HL-60 (cell line): ENCODE measurements at regions not wholly inside any gene's neighbourhood (a gene's known extent, or its start where the extent isn't known, plus 50 kb on each side); places are given as distances from the start of the nearest gene placed in this dataset.

Source experiments
- DNase-seq, 2 experiments: peaks; one replicate each; pipeline ENCODE4 v3.0.0-alpha.2; 2010 to 2020; ENCODE audit warnings: low read depth in 1 of 2, low spot score in 1 of 2
- H3K27ac ChIP-seq: fragments of 250-450 bp; sonication (Bioruptor Pico); replicated peaks from 2 replicates; pipeline ENCODE4 v1.5.1; 2020; ENCODE audit warnings: mild to moderate bottlenecking, moderate library complexity
- H3K27me3 ChIP-seq: fragments of 250-450 bp; sonication (Bioruptor Pico); 2 replicates; pipeline ENCODE4 v1.5.1; 2021; ENCODE audit warnings: mild to moderate bottlenecking, moderate library complexity; ENCODE audit not compliant: insufficient read depth, poor library complexity, severe bottlenecking
- H3K4me3 ChIP-seq: replicated peaks from 2 replicates; pipeline ENCODE4 v1.5.1; 2011; ENCODE audit warnings: mild to moderate bottlenecking, control low read depth, low read length; ENCODE audit not compliant: insufficient read depth
- CTCF ChIP-seq: IDR thresholded peaks from one replicate; pipeline ENCODE4 v1.5.1; 2011; ENCODE audit warnings: low read length, control low read depth, inconsistent platforms; ENCODE audit not compliant: insufficient read depth
- GABPA ChIP-seq: IDR thresholded peaks from 2 replicates; pipeline ENCODE4 v1.6.1; 2012; ENCODE audit warnings: low read depth
- POLR2AphosphoS5 ChIP-seq: IDR thresholded peaks from 2 replicates; pipeline ENCODE4 v1.6.1; 2012; ENCODE audit warnings: low read depth
- REST ChIP-seq: IDR thresholded peaks from 2 replicates; pipeline ENCODE4 v1.6.1; 2012; ENCODE audit warnings: low read depth; ENCODE audit not compliant: insufficient replicate concordance
- SPI1 ChIP-seq: IDR thresholded peaks from 2 replicates; pipeline ENCODE4 v1.6.1; 2012; ENCODE audit warnings: low read depth, mild to moderate bottlenecking, borderline replicate concordance

GRCh38 chr3:197444793-197445379, 110.9 kb downstream of the BDH1 start:
- H3K4me3 ChIP-seq = no peak overlapping the region
- DNase-seq = no peak
- no peak for TF ChIP-seq POLR2AphosphoS5
- TF ChIP-seq CTCF = no peak
- no peak for TF ChIP-seq REST
- TF ChIP-seq GABPA = no peak
- TF ChIP-seq SPI1 = no peak
- H3K27me3 ChIP-seq = no peaks in the 10 kb centered on the region
- H3K27ac ChIP-seq = no peak overlapping the region

- no peaks in the 10 kb centered on the region for H3K27me3 ChIP-seq
- DNase-seq = no peak
- no peak overlapping the region for H3K27ac ChIP-seq
- H3K4me3 ChIP-seq = no peak overlapping the region
- TF ChIP-seq REST (no peak), POLR2AphosphoS5 (no peak), CTCF (no peak), GABPA (no peak), SPI1 (no peak)
Observed at GRCh38 chr3:197443506-197443905, 112.3 kb downstream of the BDH1 start.

GRCh38 chr3:197440717-197441303, 115.0 kb downstream of the BDH1 start:
- no peaks in the 10 kb centered on the region for H3K27me3 ChIP-seq
- TF ChIP-seq CTCF (no peak), REST (no peak), POLR2AphosphoS5 (no peak), SPI1 (no peak), GABPA (no peak)
- no peak overlapping the region for H3K4me3 ChIP-seq
- no peak for DNase-seq
- no peak overlapping the region for H3K27ac ChIP-seq
